ENCODE measurements at regions not wholly inside any gene's neighbourhood (a gene's known extent, or its start where the extent isn't known, plus 50 kb on each side); places are given as distances from the start of the nearest gene placed in this dataset.

DNA sequence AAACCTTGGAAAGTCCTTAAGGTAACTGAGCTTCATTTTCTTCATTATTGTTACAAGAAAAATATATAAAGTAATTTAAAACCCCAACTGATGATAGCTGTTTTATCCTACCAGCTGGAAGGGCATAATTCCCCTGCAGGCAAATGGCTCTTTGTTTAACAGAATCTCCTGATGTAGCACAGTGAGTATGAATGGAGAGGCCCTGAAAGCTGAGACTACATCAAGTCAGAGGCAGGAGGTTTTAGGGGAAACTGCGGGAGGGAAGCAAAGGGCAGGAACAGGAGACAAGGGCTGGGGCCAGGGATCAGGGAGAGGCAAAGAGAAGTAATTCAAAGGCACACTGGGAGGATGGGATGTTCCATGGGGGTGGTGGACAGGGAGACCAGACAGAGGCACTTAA lies 119.0 kb upstream of the LRFN2 start:
- TF ChIP-seq POLR2AphosphoS5 (IDR thresholded peaks at IDR 0.05; ENCODE audit: control insufficient read depth, insufficient read depth, low read depth, low read length) = no peak
- no peak for TF ChIP-seq SMAD2 (IDR thresholded peaks at IDR 0.05; ENCODE audit: low read depth, low read length)
- TF ChIP-seq KDM5B (IDR thresholded peaks at IDR 0.05; ENCODE audit: insufficient replicate concordance, low read depth, low read length) = no peak
- TF ChIP-seq, protein P1, sequence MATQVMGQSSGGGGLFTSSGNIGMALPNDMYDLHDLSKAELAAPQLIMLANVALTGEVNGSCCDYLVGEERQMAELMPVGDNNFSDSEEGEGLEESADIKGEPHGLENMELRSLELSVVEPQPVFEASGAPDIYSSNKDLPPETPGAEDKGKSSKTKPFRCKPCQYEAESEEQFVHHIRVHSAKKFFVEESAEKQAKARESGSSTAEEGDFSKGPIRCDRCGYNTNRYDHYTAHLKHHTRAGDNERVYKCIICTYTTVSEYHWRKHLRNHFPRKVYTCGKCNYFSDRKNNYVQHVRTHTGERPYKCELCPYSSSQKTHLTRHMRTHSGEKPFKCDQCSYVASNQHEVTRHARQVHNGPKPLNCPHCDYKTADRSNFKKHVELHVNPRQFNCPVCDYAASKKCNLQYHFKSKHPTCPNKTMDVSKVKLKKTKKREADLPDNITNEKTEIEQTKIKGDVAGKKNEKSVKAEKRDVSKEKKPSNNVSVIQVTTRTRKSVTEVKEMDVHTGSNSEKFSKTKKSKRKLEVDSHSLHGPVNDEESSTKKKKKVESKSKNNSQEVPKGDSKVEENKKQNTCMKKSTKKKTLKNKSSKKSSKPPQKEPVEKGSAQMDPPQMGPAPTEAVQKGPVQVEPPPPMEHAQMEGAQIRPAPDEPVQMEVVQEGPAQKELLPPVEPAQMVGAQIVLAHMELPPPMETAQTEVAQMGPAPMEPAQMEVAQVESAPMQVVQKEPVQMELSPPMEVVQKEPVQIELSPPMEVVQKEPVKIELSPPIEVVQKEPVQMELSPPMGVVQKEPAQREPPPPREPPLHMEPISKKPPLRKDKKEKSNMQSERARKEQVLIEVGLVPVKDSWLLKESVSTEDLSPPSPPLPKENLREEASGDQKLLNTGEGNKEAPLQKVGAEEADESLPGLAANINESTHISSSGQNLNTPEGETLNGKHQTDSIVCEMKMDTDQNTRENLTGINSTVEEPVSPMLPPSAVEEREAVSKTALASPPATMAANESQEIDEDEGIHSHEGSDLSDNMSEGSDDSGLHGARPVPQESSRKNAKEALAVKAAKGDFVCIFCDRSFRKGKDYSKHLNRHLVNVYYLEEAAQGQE (IDR thresholded peaks at IDR 0.05; ENCODE audit: borderline replicate concordance) = no peak
- TF ChIP-seq, protein P1 (CRISPR knock-in tag; IDR thresholded peaks at IDR 0.05; ENCODE audit: low read depth) = no peak
- TF ChIP-seq ZFX (CRISPR knock-in tag; IDR thresholded peaks at IDR 0.05) = no peak
- no peak for TF ChIP-seq ZNF764 (CRISPR knock-in tag; IDR thresholded peaks at IDR 0.05; ENCODE audit: low read depth)
- no peak for TF ChIP-seq KDM2B (CRISPR knock-in tag; IDR thresholded peaks at IDR 0.05)
- TF ChIP-seq, protein P2, sequence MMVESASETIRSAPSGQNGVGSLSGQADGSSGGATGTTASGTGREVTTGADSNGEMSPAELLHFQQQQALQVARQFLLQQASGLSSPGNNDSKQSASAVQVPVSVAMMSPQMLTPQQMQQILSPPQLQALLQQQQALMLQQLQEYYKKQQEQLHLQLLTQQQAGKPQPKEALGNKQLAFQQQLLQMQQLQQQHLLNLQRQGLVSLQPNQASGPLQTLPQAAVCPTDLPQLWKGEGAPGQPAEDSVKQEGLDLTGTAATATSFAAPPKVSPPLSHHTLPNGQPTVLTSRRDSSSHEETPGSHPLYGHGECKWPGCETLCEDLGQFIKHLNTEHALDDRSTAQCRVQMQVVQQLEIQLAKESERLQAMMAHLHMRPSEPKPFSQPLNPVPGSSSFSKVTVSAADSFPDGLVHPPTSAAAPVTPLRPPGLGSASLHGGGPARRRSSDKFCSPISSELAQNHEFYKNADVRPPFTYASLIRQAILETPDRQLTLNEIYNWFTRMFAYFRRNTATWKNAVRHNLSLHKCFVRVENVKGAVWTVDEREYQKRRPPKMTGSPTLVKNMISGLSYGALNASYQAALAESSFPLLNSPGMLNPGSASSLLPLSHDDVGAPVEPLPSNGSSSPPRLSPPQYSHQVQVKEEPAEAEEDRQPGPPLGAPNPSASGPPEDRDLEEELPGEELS (CRISPR knock-in tag; IDR thresholded peaks at IDR 0.05; ENCODE audit: borderline replicate concordance) = no peak
- TF ChIP-seq MXI1 (IDR thresholded peaks at IDR 0.05; ENCODE audit: low read depth, low read length) = no peak
- TF ChIP-seq NR1H2 (CRISPR knock-in tag; IDR thresholded peaks at IDR 0.05) = no peak
